DMS 273 (cell line): ENCODE measurements at regions not wholly inside any gene's neighbourhood (a gene's known extent, or its start where the extent isn't known, plus 50 kb on each side); places are given as distances from the start of the nearest gene placed in this dataset.
A peak's percentile ranks its signal among the peaks of the same experiment; 100 is the strongest.
"Not testable (repeated sequence)": the region's sequence is repeated elsewhere in the genome, so short reads cannot be mapped to it uniquely, and the experiment has no call there.

Source experiments
- DNase-seq: peaks from one replicate; lab custom pipeline; 2025; ENCODE audit not compliant: unreplicated experiment; lab: John Stamatoyannopoulos, UW

- not testable (repeated sequence) for DNase-seq
Measured at GRCh38 chr5:166926806-166927475, 1364.5 kb upstream of the WWC1 start.

GRCh38 chr5:166936351-166936750 lies 1355.1 kb upstream of the WWC1 start:
- DNase-seq: no peak

GRCh38 chr5:166938071-166938470 lies 1353.4 kb upstream of the WWC1 start:
- no peak for DNase-seq

GRCh38 chr5:166942948-166943347 lies 1348.5 kb upstream of the WWC1 start:
- DNase-seq: no peak

GRCh38 chr5:166947045-166947444 lies 1344.4 kb upstream of the WWC1 start:
- DNase-seq: no peak

GRCh38 chr5:166948679-166949078 lies 1342.8 kb upstream of the WWC1 start:
- DNase-seq: no peak

- DNase-seq: no peak
Measured at GRCh38 chr5:166952048-166952447, 1339.4 kb upstream of the WWC1 start.

GRCh38 chr5:166957782-166958181 lies 1333.7 kb upstream of the WWC1 start:
- no peak for DNase-seq

GRCh38 chr5:166959766-166960165 lies 1331.7 kb upstream of the WWC1 start:
- no peak for DNase-seq

GRCh38 chr5:166961028-166961427 lies 1330.4 kb upstream of the WWC1 start:
- DNase-seq: peak; percentile 21

GRCh38 chr5:166961913-166962312 lies 1329.5 kb upstream of the WWC1 start:
- no peak for DNase-seq

GRCh38 chr5:166962461-166962860 lies 1329.0 kb upstream of the WWC1 start:
- DNase-seq: no peak

GRCh38 chr5:166963596-166963995 lies 1327.8 kb upstream of the WWC1 start:
- no peak for DNase-seq

GRCh38 chr5:166977911-166978422 lies 1313.5 kb upstream of the WWC1 start:
- no peak for DNase-seq

GRCh38 chr5:166979307-166979895 lies 1312.0 kb upstream of the WWC1 start:
- no peak for DNase-seq

GRCh38 chr5:166980666-166981065 lies 1310.8 kb upstream of the WWC1 start:
- DNase-seq: no peak

- DNase-seq: no peak
Measured at GRCh38 chr5:166982226-166982625, 1309.2 kb upstream of the WWC1 start.

GRCh38 chr5:166991601-166992000 lies 1299.8 kb upstream of the WWC1 start:
- DNase-seq: no peak

GRCh38 chr5:166992108-166992507 lies 1299.3 kb upstream of the WWC1 start:
- DNase-seq: no peak

- no peak for DNase-seq
Measured at GRCh38 chr5:166992874-166993722, 1298.3 kb upstream of the WWC1 start.

- no peak for DNase-seq
Measured at GRCh38 chr5:166994226-166994625, 1297.2 kb upstream of the WWC1 start.

GRCh38 chr5:167001246-167001645 lies 1290.2 kb upstream of the WWC1 start:
- DNase-seq: no peak
